ENCODE measurements at regions not wholly inside any gene's neighbourhood (a gene's known extent, or its start where the extent isn't known, plus 50 kb on each side); places are given as distances from the start of the nearest gene placed in this dataset.

DNA sequence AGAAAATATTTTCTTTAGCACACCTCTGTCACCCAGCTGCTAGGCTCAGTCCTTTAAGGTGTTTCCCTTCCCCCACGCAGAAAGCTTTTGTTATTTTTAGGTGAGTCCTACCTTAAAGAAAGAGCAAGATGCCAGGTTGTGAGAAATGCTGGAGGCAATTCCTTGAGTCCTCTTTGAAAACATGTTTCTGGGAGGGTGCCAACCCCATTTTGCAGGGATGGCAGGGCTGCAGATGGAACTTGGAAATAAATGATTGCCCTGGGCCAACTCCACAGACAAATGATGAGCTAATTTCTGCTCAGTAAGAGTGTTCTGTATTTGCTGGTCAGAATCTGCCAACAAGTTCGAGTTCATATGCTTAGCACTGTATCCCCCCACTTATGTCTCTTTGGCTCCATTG lies 119.2 kb upstream of the RAB3GAP2 start (continued):
- TF ChIP-seq, protein P1, sequence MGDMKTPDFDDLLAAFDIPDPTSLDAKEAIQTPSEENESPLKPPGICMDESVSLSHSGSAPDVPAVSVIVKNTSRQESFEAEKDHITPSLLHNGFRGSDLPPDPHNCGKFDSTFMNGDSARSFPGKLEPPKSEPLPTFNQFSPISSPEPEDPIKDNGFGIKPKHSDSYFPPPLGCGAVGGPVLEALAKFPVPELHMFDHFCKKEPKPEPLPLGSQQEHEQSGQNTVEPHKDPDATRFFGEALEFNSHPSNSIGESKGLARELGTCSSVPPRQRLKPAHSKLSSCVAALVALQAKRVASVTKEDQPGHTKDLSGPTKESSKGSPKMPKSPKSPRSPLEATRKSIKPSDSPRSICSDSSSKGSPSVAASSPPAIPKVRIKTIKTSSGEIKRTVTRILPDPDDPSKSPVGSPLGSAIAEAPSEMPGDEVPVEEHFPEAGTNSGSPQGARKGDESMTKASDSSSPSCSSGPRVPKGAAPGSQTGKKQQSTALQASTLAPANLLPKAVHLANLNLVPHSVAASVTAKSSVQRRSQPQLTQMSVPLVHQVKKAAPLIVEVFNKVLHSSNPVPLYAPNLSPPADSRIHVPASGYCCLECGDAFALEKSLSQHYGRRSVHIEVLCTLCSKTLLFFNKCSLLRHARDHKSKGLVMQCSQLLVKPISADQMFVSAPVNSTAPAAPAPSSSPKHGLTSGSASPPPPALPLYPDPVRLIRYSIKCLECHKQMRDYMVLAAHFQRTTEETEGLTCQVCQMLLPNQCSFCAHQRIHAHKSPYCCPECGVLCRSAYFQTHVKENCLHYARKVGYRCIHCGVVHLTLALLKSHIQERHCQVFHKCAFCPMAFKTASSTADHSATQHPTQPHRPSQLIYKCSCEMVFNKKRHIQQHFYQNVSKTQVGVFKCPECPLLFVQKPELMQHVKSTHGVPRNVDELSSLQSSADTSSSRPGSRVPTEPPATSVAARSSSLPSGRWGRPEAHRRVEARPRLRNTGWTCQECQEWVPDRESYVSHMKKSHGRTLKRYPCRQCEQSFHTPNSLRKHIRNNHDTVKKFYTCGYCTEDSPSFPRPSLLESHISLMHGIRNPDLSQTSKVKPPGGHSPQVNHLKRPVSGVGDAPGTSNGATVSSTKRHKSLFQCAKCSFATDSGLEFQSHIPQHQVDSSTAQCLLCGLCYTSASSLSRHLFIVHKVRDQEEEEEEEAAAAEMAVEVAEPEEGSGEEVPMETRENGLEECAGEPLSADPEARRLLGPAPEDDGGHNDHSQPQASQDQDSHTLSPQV (IDR thresholded peaks at IDR 0.05) = no peak
- no peak for TF ChIP-seq RFX5 (IDR thresholded peaks at IDR 0.05; ENCODE audit: low read depth, low read length)
- no peak for TF ChIP-seq KAT2A (conservative IDR thresholded peaks at IDR 0.05; ENCODE audit: control insufficient read depth, low read depth, low read length)

DNA sequence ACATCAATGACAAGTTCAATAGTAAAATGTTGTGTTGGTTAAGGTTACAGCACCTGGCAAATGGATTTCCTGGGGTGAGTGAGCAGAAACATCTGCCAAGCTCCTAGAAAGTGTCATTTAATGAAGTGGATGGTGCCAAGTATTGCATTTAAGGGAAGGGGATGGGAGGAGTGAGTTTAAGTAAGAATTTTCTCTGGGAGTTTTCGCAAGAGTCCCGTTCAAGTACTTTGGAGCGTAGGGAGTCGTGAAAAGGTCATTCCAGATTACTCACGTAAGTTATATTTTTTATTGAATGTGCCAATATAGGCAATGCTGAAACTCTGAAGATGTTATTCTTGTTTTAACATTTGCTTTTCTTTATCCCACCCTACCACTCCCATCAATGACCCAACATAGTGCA lies 117.4 kb upstream of the RAB3GAP2 start:
- intact Hi-C loops (cut with micrococcal nuclease; ENCODE audit: unreplicated experiment) = no loop called here
- Histone ChIP-seq H3K9me3 (replicated peaks; ENCODE audit: control insufficient read depth, insufficient read depth, low read length) (no peaks in the 10 kb centered on the region), H3K79me2 (ENCODE audit: control insufficient read depth, insufficient read depth, low read length) (no peaks in the 10 kb centered on the region), H3K27ac (ENCODE audit: control insufficient read depth, insufficient read depth) (no peak overlapping the region), H3K27me3 (replicated peaks in 1 of 2; ENCODE audit: control insufficient read depth in 2 of 2, insufficient read depth in 2 of 2, low read length in 1 of 2) (no peaks in the 10 kb centered on the region), H2AFZ (ENCODE audit: control insufficient read depth, low read depth, low read length) (no peak overlapping the region), H3K4me3 (no peak overlapping the region), H3K36me3 (ENCODE audit: control insufficient read depth in 2 of 2, insufficient read depth in 2 of 2, low read length in 1 of 2) (no peaks in the 10 kb centered on the region), H3K9ac (ENCODE audit: control insufficient read depth, insufficient read depth, low read length) (no peak overlapping the region), H4K20me1 (ENCODE audit: control insufficient read depth, insufficient read depth) (no peaks in the 10 kb centered on the region), H3K4me1 (ENCODE audit: control insufficient read depth, insufficient read depth, low read length) (no peaks in the 10 kb centered on the region), H3K4me2 (ENCODE audit: control insufficient read depth, insufficient read depth) (no peak overlapping the region)
- ChIA-PET POLR2A (no interaction called here), CTCF (no interaction called here), RAD21 (ENCODE audit: unreplicated experiment) (no interaction called here), SMC1A (ENCODE audit: uncharacterized antibody, unreplicated experiment) (interaction anchor here (0.6 kb wide), 1 partner anchor 287 kb away, joined by 3 read pairs; no protein-coding TSS in a partner anchor)
- DNase-seq (ENCODE audit: low read depth, low spot score) (no peak), ATAC-seq (no peak), FAIRE-seq (no peak)
- TF ChIP-seq, protein P2, sequence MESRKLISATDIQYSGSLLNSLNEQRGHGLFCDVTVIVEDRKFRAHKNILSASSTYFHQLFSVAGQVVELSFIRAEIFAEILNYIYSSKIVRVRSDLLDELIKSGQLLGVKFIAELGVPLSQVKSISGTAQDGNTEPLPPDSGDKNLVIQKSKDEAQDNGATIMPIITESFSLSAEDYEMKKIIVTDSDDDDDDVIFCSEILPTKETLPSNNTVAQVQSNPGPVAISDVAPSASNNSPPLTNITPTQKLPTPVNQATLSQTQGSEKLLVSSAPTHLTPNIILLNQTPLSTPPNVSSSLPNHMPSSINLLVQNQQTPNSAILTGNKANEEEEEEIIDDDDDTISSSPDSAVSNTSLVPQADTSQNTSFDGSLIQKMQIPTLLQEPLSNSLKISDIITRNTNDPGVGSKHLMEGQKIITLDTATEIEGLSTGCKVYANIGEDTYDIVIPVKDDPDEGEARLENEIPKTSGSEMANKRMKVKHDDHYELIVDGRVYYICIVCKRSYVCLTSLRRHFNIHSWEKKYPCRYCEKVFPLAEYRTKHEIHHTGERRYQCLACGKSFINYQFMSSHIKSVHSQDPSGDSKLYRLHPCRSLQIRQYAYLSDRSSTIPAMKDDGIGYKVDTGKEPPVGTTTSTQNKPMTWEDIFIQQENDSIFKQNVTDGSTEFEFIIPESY (IDR thresholded peaks at IDR 0.05) = no peak
- TF ChIP-seq SREBF1 (IDR thresholded peaks at IDR 0.05; ENCODE audit: low read length) (no peak), BCL11A (IDR thresholded peaks at IDR 0.05; ENCODE audit: low read depth, low read length) (no peak), TBL1XR1 (IDR thresholded peaks at IDR 0.05; ENCODE audit: low read depth, low read length) (no peak), YBX1 (IDR thresholded peaks at IDR 0.05) (no peak), RFX5 (IDR thresholded peaks at IDR 0.05; ENCODE audit: low read depth, low read length) (no peak), HDAC6 (IDR thresholded peaks at IDR 0.05; ENCODE audit: unreplicated experiment) (no peak), MYC (IDR thresholded peaks at IDR 0.05; ENCODE audit: insufficient read depth, insufficient read length, insufficient replicate concordance, low read length, severe bottlenecking) (no peak), POLR2AphosphoS5 (IDR thresholded peaks at IDR 0.05; ENCODE audit: low read length) (no peak), NBN (IDR thresholded peaks at IDR 0.05) (no peak), MEF2A (IDR thresholded peaks at IDR 0.05; ENCODE audit: insufficient read depth, low read depth, low read length) (no peak)
- TF ChIP-seq, protein P3, sequence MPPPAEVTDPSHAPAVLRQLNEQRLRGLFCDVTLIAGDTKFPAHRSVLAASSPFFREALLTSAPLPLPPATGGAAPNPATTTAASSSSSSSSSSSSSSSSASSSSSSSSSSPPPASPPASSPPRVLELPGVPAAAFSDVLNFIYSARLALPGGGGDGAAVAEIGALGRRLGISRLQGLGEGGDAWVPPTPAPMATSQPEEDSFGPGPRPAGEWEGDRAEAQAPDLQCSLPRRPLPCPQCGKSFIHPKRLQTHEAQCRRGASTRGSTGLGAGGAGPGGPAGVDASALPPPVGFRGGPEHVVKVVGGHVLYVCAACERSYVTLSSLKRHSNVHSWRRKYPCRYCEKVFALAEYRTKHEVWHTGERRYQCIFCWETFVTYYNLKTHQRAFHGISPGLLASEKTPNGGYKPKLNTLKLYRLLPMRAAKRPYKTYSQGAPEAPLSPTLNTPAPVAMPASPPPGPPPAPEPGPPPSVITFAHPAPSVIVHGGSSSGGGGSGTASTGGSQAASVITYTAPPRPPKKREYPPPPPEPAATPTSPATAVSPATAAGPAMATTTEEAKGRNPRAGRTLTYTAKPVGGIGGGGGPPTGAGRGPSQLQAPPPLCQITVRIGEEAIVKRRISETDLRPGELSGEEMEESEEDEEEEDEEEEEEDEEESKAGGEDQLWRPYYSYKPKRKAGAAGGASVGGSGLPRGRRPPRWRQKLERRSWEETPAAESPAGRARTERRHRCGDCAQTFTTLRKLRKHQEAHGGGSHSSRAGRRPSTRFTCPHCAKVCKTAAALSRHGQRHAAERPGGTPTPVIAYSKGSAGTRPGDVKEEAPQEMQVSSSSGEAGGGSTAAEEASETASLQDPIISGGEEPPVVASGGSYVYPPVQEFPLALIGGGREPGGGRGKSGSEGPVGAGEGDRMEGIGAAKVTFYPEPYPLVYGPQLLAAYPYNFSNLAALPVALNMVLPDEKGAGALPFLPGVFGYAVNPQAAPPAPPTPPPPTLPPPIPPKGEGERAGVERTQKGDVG (CRISPR knock-in tag; IDR thresholded peaks at IDR 0.05) = no peak
- BruUV-seq (replicated peaks) = no TSS peak
- in situ Hi-C loops (cut with MboI) = no loop called here
- 80% methylated on average over 5 of the region's 5 CpGs for WGBS (ENCODE audit: insufficient coverage, insufficient replicate concordance, low lambda C conversion rate, missing lambda C conversion rate)
